Fibroblast of skin of right biceps (primary cell): ENCODE measurements at regions not wholly inside any gene's neighbourhood (a gene's known extent, or its start where the extent isn't known, plus 50 kb on each side); places are given as distances from the start of the nearest gene placed in this dataset.

Experiments
- DNase-seq: peaks from one replicate; pipeline ENCODE4 v3.0.0-alpha.2; 2013

GRCh38 chr15:54707805-54708752, 488.7 kb downstream of the RSL24D1 start:
- no peak for DNase-seq

DNA sequence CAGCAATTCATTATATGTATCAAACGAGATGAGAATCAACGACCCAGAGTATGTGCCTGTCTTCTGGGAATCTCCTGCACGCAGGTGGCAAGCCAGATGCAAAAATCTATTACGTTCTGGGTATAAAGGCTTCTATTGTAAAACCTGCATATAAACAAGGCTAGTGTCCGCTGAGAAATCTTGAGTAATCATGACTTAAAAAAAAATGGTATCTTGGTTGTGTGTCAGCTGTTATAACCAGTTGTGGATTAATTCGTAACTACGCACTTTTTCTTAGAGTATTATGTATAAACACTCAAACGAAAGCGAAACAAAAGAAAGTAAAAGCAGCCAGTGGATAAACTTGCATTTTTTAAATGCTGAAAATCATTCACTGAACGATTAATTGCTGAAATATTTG, 509.1 kb downstream of the RSL24D1 start:
- DNase-seq = no peak
